ENCODE measurements at regions not wholly inside any gene's neighbourhood (a gene's known extent, or its start where the extent isn't known, plus 50 kb on each side); places are given as distances from the start of the nearest gene placed in this dataset.
"Not testable (repeated sequence)": the region's sequence is repeated elsewhere in the genome, so short reads cannot be mapped to it uniquely, and the experiment has no call there.

- ATAC-seq (peak; percentile 76), FAIRE-seq (no peak), DNase-seq (ENCODE audit: low spot score) (peak; percentile 4)
- Histone ChIP-seq H3K27ac (ENCODE audit: extremely low read length, insufficient read depth, low read length) (no peak overlapping the region), H2AFZ (ENCODE audit: low read length) (no peak overlapping the region), H4K20me1 (ENCODE audit: insufficient read depth, low read length) (no peaks in the 10 kb centered on the region), H3K4me1 (ENCODE audit: insufficient read depth, low read length) (no peaks in the 10 kb centered on the region), H3K79me2 (ENCODE audit: insufficient read depth, low read length) (no peaks in the 10 kb centered on the region), H3K4me3 (replicated peaks in 1 of 3; ENCODE audit: insufficient read depth in 1 of 3, low read depth in 2 of 3, low read length in 3 of 3) (no peak overlapping the region), H3K4me2 (ENCODE audit: low read depth, low read length) (no peak overlapping the region), H3K27me3 (ENCODE audit: control insufficient read depth in 1 of 2, insufficient read depth in 2 of 2, low read length in 2 of 2) (no peaks in the 10 kb centered on the region), H3K36me3 (replicated peaks in 1 of 2; ENCODE audit: control insufficient read depth in 1 of 2, insufficient read depth in 2 of 2, low read length in 2 of 2) (no peaks in the 10 kb centered on the region), H3K9ac (ENCODE audit: insufficient read depth, low read depth, low read length) (no peak overlapping the region), H3K9me3 (ENCODE audit: low read length) (no peaks in the 10 kb centered on the region)
- no TSS peak for BruUV-seq (replicated peaks)
- 0% methylated on average over 3 of the region's 3 CpGs for WGBS (ENCODE audit: low lambda C conversion rate)
- ChIA-PET CTCF (ENCODE audit: low intra/inter-chr PET ratio, low total read pairs) (interaction anchor here (0.7 to 1.6 kb wide), 4 partner anchors 65 to 865 kb away, joined by 3 to 9 read pairs (median 4); no protein-coding TSS in a partner anchor), POLR2A (no interaction called here)
- TF ChIP-seq SMC3 (IDR thresholded peaks at IDR 0.05; ENCODE audit: low read length) (peak; percentile 56), STAG1 (CRISPR knock-in tag; IDR thresholded peaks at IDR 0.05) (peak; percentile 52), CTCF (CRISPR knock-in tag; IDR thresholded peaks at IDR 0.05) (peak; percentile 43), ZNF781 (CRISPR knock-in tag; IDR thresholded peaks at IDR 0.05; ENCODE audit: borderline replicate concordance, not compliant biosample characterization) (no peak)
- intact Hi-C loops (cut with micrococcal nuclease; ENCODE audit: unreplicated experiment), result loop anchor here (1.0 kb wide), 2 partner anchors 231 to 865 kb away; no protein-coding TSS in a partner anchor
- in situ Hi-C loops (cut with HindIII; ENCODE audit: extremely low pct_ligation_motif_present, low pct_unique_long_range_greater_than_20kb), result no loop called here
These were observed 647.8 kb downstream of the CD109 start for GRCh38 chr6:74343804-74344203.

- H2AFZ ChIP-seq (ENCODE audit: low read length); BruUV-seq (replicated peaks); H3K4me1 ChIP-seq (ENCODE audit: insufficient read depth, low read length); DNase-seq (ENCODE audit: low spot score); H3K36me3 ChIP-seq (replicated peaks in 1 of 2; ENCODE audit: control insufficient read depth in 1 of 2, insufficient read depth in 2 of 2, low read length in 2 of 2); H3K9ac ChIP-seq (ENCODE audit: insufficient read depth, low read depth, low read length); H3K27ac ChIP-seq (ENCODE audit: extremely low read length, insufficient read depth, low read length); H4K20me1 ChIP-seq (ENCODE audit: insufficient read depth, low read length); in situ Hi-C loops (cut with HindIII; ENCODE audit: extremely low pct_ligation_motif_present, low pct_unique_long_range_greater_than_20kb); FAIRE-seq; ATAC-seq; H3K4me3 ChIP-seq (replicated peaks in 1 of 3; ENCODE audit: insufficient read depth in 1 of 3, low read depth in 2 of 3, low read length in 3 of 3); H3K27me3 ChIP-seq (ENCODE audit: control insufficient read depth in 1 of 2, insufficient read depth in 2 of 2, low read length in 2 of 2); POLR2A ChIA-PET; H3K79me2 ChIP-seq (ENCODE audit: insufficient read depth, low read length); H3K9me3 ChIP-seq (ENCODE audit: low read length); H3K4me2 ChIP-seq (ENCODE audit: low read depth, low read length); intact Hi-C loops (cut with micrococcal nuclease; ENCODE audit: unreplicated experiment): not testable (repeated sequence)
- CTCF ChIA-PET (ENCODE audit: low intra/inter-chr PET ratio, low total read pairs), result interaction anchor here (1.3 to 1.6 kb wide), 3 partner anchors 231 to 865 kb away, joined by 4 to 9 read pairs (median 5); no protein-coding TSS in a partner anchor
- WGBS (ENCODE audit: low lambda C conversion rate), result no CpG with 5 or more reads among the region's 6 CpGs
These were observed 647.3 kb downstream of the CD109 start for GRCh38 chr6:74343321-74343720.

Measured in HepG2 (cell line).